ENCODE measurements at regions not wholly inside any gene's neighbourhood (a gene's known extent, or its start where the extent isn't known, plus 50 kb on each side); places are given as distances from the start of the nearest gene placed in this dataset.

DNA sequence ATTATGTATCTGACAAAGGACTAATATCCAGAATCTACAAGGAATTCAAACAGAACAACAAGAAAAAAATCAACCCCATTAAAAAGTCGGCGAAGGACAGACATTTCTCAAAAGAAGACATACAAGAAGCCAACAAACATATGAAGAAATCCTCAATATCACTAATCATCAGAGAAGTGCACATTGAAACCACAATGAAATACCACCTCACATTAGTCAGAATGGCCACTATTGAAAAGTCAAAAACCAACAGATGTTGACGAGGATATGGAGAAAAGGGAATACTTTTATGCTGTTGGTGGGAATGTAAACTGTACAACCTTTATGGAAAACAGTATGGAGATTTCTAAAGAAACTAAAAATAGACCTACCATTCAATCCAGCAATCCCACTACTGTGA lies 233.1 kb upstream of the PLSCR5 start:
- DNase-seq (ENCODE audit: low spot score), result no peak
- no peaks in the 10 kb centered on the region for H3K36me3 ChIP-seq (ENCODE audit: low read depth)
- H3K27me3 ChIP-seq (ENCODE audit: insufficient read depth, poor library complexity, severe bottlenecking), result no peaks in the 10 kb centered on the region
- H3K4me1 ChIP-seq (ENCODE audit: insufficient read depth, poor library complexity, severe bottlenecking), result no peaks in the 10 kb centered on the region
- no peak overlapping the region for H3K4me3 ChIP-seq (ENCODE audit: severe bottlenecking)
- no peaks in the 10 kb centered on the region for H3K9me3 ChIP-seq (ENCODE audit: severe bottlenecking)
- TF ChIP-seq, protein P1, sequence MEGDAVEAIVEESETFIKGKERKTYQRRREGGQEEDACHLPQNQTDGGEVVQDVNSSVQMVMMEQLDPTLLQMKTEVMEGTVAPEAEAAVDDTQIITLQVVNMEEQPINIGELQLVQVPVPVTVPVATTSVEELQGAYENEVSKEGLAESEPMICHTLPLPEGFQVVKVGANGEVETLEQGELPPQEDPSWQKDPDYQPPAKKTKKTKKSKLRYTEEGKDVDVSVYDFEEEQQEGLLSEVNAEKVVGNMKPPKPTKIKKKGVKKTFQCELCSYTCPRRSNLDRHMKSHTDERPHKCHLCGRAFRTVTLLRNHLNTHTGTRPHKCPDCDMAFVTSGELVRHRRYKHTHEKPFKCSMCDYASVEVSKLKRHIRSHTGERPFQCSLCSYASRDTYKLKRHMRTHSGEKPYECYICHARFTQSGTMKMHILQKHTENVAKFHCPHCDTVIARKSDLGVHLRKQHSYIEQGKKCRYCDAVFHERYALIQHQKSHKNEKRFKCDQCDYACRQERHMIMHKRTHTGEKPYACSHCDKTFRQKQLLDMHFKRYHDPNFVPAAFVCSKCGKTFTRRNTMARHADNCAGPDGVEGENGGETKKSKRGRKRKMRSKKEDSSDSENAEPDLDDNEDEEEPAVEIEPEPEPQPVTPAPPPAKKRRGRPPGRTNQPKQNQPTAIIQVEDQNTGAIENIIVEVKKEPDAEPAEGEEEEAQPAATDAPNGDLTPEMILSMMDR (IDR thresholded peaks at IDR 0.05; ENCODE audit: poor library complexity, severe bottlenecking), result no peak
- no peak for ATAC-seq (ENCODE audit: low read depth)
- no peak overlapping the region for H3K27ac ChIP-seq (ENCODE audit: poor library complexity, severe bottlenecking)

DNA sequence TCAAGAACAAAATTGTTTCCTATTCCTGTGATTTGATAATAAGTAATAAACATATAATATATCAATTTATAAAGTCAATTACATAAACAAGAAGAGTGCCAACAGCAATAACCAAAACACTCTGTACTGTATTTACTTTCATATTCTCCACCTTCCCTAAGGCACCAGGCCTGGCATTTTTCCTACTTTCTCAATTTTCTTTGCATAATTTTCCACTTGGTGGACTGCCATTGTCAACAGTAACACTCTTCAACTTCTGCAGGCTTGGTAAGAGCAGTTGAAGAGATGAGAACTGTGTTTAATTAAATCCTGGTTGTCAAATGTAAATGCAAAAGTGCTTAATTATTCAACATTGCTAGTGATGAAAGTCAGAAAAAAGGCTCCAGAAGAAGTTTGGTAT lies 229.8 kb upstream of the PLSCR5 start:
- ATAC-seq (ENCODE audit: low read depth), result no peak
- no peak for DNase-seq (ENCODE audit: low spot score)
- Histone ChIP-seq H3K27ac (ENCODE audit: poor library complexity, severe bottlenecking) (no peak overlapping the region), H3K4me3 (ENCODE audit: severe bottlenecking) (no peak overlapping the region), H3K9me3 (ENCODE audit: severe bottlenecking) (no peaks in the 10 kb centered on the region), H3K4me1 (ENCODE audit: insufficient read depth, poor library complexity, severe bottlenecking) (no peaks in the 10 kb centered on the region), H3K36me3 (ENCODE audit: low read depth) (no peaks in the 10 kb centered on the region), H3K27me3 (ENCODE audit: insufficient read depth, poor library complexity, severe bottlenecking) (peaks cover 4% of the 10 kb centered on the region)
- TF ChIP-seq, protein P1 (IDR thresholded peaks at IDR 0.05; ENCODE audit: poor library complexity, severe bottlenecking), result no peak

DNA sequence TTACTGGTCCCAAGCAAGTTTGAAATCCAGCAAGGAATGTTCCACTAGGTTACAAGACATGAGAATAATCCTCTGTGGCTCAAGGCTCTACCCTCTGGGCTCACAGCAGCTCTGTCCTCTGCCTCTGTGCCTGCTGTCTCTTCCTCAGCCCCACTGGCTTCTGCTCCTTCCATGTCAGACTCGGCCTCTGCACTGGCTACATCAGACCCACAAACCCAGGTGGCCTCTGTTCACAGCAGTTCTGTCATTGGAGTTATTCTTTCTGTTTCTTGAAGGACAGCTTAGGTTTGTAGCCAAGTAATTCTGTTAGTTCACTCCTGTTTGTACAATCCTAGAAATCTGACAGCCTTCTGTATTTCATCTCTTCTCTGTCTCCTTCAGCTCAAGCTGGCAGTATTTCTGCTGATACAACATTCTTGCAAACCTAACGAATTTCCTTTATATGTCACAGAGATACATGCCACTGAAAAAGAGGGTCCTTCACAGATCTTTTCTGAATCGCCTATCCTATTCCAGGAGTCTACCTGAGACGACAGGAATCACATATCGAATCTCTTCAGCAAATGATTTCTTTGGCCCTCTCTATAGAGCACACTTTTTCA lies 227.8 kb upstream of the PLSCR5 start:
- H3K4me3 ChIP-seq (ENCODE audit: severe bottlenecking), result no peak overlapping the region
- peaks cover 2% of the 10 kb centered on the region for H3K9me3 ChIP-seq (ENCODE audit: severe bottlenecking)
- no peaks in the 10 kb centered on the region for H3K4me1 ChIP-seq (ENCODE audit: insufficient read depth, poor library complexity, severe bottlenecking)
- no peaks in the 10 kb centered on the region for H3K36me3 ChIP-seq (ENCODE audit: low read depth)
- H3K27ac ChIP-seq (ENCODE audit: poor library complexity, severe bottlenecking), result no peak overlapping the region
- TF ChIP-seq, protein P1 (IDR thresholded peaks at IDR 0.05; ENCODE audit: poor library complexity, severe bottlenecking), result no peak
- DNase-seq (ENCODE audit: low spot score) (no peak), ATAC-seq (ENCODE audit: low read depth) (no peak)
- H3K27me3 ChIP-seq (ENCODE audit: insufficient read depth, poor library complexity, severe bottlenecking), result peaks cover 4% of the 10 kb centered on the region

DNA sequence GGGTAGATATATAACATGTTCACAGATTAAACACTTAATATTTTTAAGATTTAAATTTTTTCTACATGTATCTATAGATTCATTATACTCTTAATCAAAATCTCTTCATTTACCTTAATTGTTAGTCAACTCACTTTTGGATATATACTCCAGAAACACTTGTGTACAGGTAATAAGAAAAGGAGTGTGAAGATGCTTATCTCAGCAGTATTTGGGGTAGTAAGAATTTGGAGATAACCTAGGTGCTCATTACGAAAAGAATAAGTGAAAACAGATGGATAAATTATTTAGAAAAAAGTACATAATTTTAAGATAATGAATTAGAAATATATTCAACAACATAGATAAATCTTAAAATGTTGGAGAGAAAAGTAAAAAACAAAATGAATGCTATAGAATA lies 226.5 kb upstream of the PLSCR5 start:
- Histone ChIP-seq H3K27me3 (ENCODE audit: insufficient read depth, poor library complexity, severe bottlenecking) (peaks cover 4% of the 10 kb centered on the region), H3K4me3 (ENCODE audit: severe bottlenecking) (no peak overlapping the region), H3K9me3 (ENCODE audit: severe bottlenecking) (peaks cover 2% of the 10 kb centered on the region), H3K36me3 (ENCODE audit: low read depth) (no peaks in the 10 kb centered on the region), H3K27ac (ENCODE audit: poor library complexity, severe bottlenecking) (no peak overlapping the region), H3K4me1 (ENCODE audit: insufficient read depth, poor library complexity, severe bottlenecking) (no peaks in the 10 kb centered on the region)
- DNase-seq (ENCODE audit: low spot score), result no peak
- TF ChIP-seq, protein P1 (IDR thresholded peaks at IDR 0.05; ENCODE audit: poor library complexity, severe bottlenecking), result no peak
- no peak for ATAC-seq (ENCODE audit: low read depth)

DNA sequence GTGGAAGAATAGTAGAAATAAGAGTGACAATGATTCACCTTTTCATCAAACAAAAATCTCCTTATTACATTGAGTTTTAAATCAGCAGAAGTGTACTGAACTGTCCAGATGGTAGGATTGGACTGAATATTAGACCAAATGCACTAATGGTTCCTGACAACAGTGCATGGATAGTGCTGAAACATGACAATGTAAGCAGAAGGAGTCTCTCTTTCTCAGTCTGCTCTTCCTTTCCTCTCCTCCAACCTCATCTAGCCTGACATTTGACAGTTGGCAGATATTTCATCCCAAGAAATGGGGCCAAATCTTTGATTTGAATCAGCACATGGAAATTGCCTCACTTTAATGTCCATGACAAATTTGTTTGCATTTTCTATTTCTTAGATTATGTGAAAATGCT lies 225.1 kb upstream of the PLSCR5 start:
- Histone ChIP-seq H3K36me3 (ENCODE audit: low read depth) (no peaks in the 10 kb centered on the region), H3K27me3 (ENCODE audit: insufficient read depth, poor library complexity, severe bottlenecking) (peaks cover 4% of the 10 kb centered on the region), H3K9me3 (ENCODE audit: severe bottlenecking) (peaks cover 2% of the 10 kb centered on the region), H3K4me1 (ENCODE audit: insufficient read depth, poor library complexity, severe bottlenecking) (no peaks in the 10 kb centered on the region), H3K27ac (ENCODE audit: poor library complexity, severe bottlenecking) (no peak overlapping the region), H3K4me3 (ENCODE audit: severe bottlenecking) (no peak overlapping the region)
- no peak for DNase-seq (ENCODE audit: low spot score)
- ATAC-seq (ENCODE audit: low read depth), result no peak
- TF ChIP-seq, protein P1 (IDR thresholded peaks at IDR 0.05; ENCODE audit: poor library complexity, severe bottlenecking), result no peak
